ENCODE measurements at regions not wholly inside any gene's neighbourhood (a gene's known extent, or its start where the extent isn't known, plus 50 kb on each side); places are given as distances from the start of the nearest gene placed in this dataset.
A peak's percentile ranks its signal among the peaks of the same experiment; 100 is the strongest.

- DNase-seq (ENCODE audit: low spot score in 2 of 2, unreplicated experiment in 2 of 2), result no peak
- Mint-ChIP-seq H3K27me3 (ENCODE audit: low read depth) (no peaks in the 10 kb centered on the region), H3K27ac (no peak overlapping the region), H3K4me3 (no peak overlapping the region), H3K9me3 (no peaks in the 10 kb centered on the region), H3K36me3 (peaks cover 5% of the 10 kb centered on the region), H3K4me1 (peaks cover 44% of the 10 kb centered on the region)
- no peak for TF ChIP-seq CTCF (IDR thresholded peaks at IDR 0.05; ENCODE audit: unreplicated experiment)
Measured at GRCh38 chr12:115308918-115309317, 624.9 kb upstream of the TBX3 start.

- Mint-ChIP-seq H3K4me1 (peaks cover 53% of the 10 kb centered on the region), H3K27me3 (ENCODE audit: low read depth) (no peaks in the 10 kb centered on the region), H3K27ac (peak overlapping the region; percentile 54), H3K36me3 (peaks cover 5% of the 10 kb centered on the region), H3K4me3 (no peak overlapping the region), H3K9me3 (peaks cover 5% of the 10 kb centered on the region)
- no peak for TF ChIP-seq CTCF (IDR thresholded peaks at IDR 0.05; ENCODE audit: unreplicated experiment)
- DNase-seq (ENCODE audit: low spot score in 2 of 2, unreplicated experiment in 2 of 2), result no peak
Measured at GRCh38 chr12:115306380-115306779, 622.4 kb upstream of the TBX3 start.

- H3K9me3 Mint-ChIP-seq, result peaks cover 7% of the 10 kb centered on the region
- peaks cover 48% of the 10 kb centered on the region for H3K4me1 Mint-ChIP-seq
- H3K27me3 Mint-ChIP-seq (ENCODE audit: low read depth), result no peaks in the 10 kb centered on the region
Measured at GRCh38 chr12:115305867-115306266, 621.9 kb upstream of the TBX3 start.

GRCh38 chr12:115305275-115305674 lies 621.3 kb upstream of the TBX3 start:
- Mint-ChIP-seq H3K4me3 (no peak overlapping the region), H3K4me1 (peaks cover 47% of the 10 kb centered on the region), H3K36me3 (peaks cover 9% of the 10 kb centered on the region), H3K27ac (no peak overlapping the region), H3K27me3 (ENCODE audit: low read depth) (no peaks in the 10 kb centered on the region), H3K9me3 (peaks cover 7% of the 10 kb centered on the region)
- TF ChIP-seq CTCF (IDR thresholded peaks at IDR 0.05; ENCODE audit: unreplicated experiment), result no peak
- DNase-seq (ENCODE audit: low spot score in 2 of 2, unreplicated experiment in 2 of 2), result no peak

More at GRCh38 chr12:115305867-115306266, 621.9 kb upstream of the TBX3 start:
- peak overlapping the region; percentile 54 for H3K27ac Mint-ChIP-seq
- DNase-seq (ENCODE audit: low spot score in 2 of 2, unreplicated experiment in 2 of 2), result no peak
- H3K4me3 Mint-ChIP-seq, result no peak overlapping the region
- no peak for TF ChIP-seq CTCF (IDR thresholded peaks at IDR 0.05; ENCODE audit: unreplicated experiment)
- H3K36me3 Mint-ChIP-seq, result peaks cover 9% of the 10 kb centered on the region

- Mint-ChIP-seq H3K9me3 (peaks cover 7% of the 10 kb centered on the region), H3K27ac (peak overlapping the region; percentile 93), H3K4me1 (peaks cover 61% of the 10 kb centered on the region), H3K36me3 (peaks cover 9% of the 10 kb centered on the region), H3K27me3 (ENCODE audit: low read depth) (no peaks in the 10 kb centered on the region), H3K4me3 (peak overlapping the region; percentile 38)
- TF ChIP-seq CTCF (IDR thresholded peaks at IDR 0.05; ENCODE audit: unreplicated experiment), result no peak
- DNase-seq (ENCODE audit: low spot score in 2 of 2, unreplicated experiment in 2 of 2), result peak in 1 of 2 experiments; percentile 43
Measured at GRCh38 chr12:115303723-115304309, 619.8 kb upstream of the TBX3 start.

- Mint-ChIP-seq H3K36me3 (peaks cover 9% of the 10 kb centered on the region), H3K4me1 (peaks cover 65% of the 10 kb centered on the region), H3K27ac (no peak overlapping the region), H3K9me3 (peaks cover 7% of the 10 kb centered on the region), H3K27me3 (ENCODE audit: low read depth) (no peaks in the 10 kb centered on the region), H3K4me3 (no peak overlapping the region)
- DNase-seq (ENCODE audit: low spot score in 2 of 2, unreplicated experiment in 2 of 2), result no peak
- TF ChIP-seq CTCF (IDR thresholded peaks at IDR 0.05; ENCODE audit: unreplicated experiment), result no peak
Measured at GRCh38 chr12:115297445-115297844, 613.5 kb upstream of the TBX3 start.
